SU-DHL-6 (cell line): ENCODE measurements at regions not wholly inside any gene's neighbourhood (a gene's known extent, or its start where the extent isn't known, plus 50 kb on each side); places are given as distances from the start of the nearest gene placed in this dataset.

Source experiments
- CTCF ChIP-seq: fragments of 200-600 bp; sonication (generic); IDR thresholded peaks from one replicate; pipeline ENCODE4 v1.5.1; 2017; ENCODE audit warnings: antibody characterized with exemption, mild to moderate bottlenecking, low read length, moderate library complexity; ENCODE audit not compliant: insufficient read depth, poor library complexity, severe bottlenecking
- EZH2phosphoT487 ChIP-seq: fragments of 200-600 bp; sonication (generic), shearing (Covaris generic); conservative IDR thresholded peaks from 2 replicates; pipeline ENCODE4 v1.6.1; 2018; ENCODE audit warnings: mild to moderate bottlenecking, antibody characterized with exemption, low read length, moderate library complexity, mixed read lengths

GRCh38 chr15:29331071-29331470 lies 61.4 kb upstream of the NSMCE3 start:
- TF ChIP-seq CTCF (no peak), EZH2phosphoT487 (no peak)
